DND-41 (cell line): ENCODE measurements at regions not wholly inside any gene's neighbourhood (a gene's known extent, or its start where the extent isn't known, plus 50 kb on each side); places are given as distances from the start of the nearest gene placed in this dataset.

Experiments used
- ATAC-seq: fragments of 200-7000 bp; cut with Tn5 transposase; 3 replicates; pipeline ENCODE4 v1.9.1; 2021; ENCODE audit warnings: low read depth; ENCODE audit not compliant: insufficient read depth
- DNase-seq: peaks from one replicate; pipeline ENCODE4 v3.0.0-alpha.2; 2020
- H2AFZ ChIP-seq: 2 replicates; pipeline ENCODE4 v1.6.0; 2012; ENCODE audit warnings: low read depth, low read length
- H3K27ac ChIP-seq: 2 replicates; pipeline ENCODE4 v1.5.1; 2012; ENCODE audit warnings: low read length, inconsistent platforms
- H3K27me3 ChIP-seq: fragments of 200-600 bp; sonication (generic); 2 replicates; pipeline ENCODE4 v1.6.0; 2012; ENCODE audit warnings: low read length, mild to moderate bottlenecking, inconsistent platforms; ENCODE audit not compliant: insufficient read depth, poor library complexity
- H3K36me3 ChIP-seq: 2 replicates; pipeline ENCODE4 v1.5.1; 2012; ENCODE audit warnings: low read length, inconsistent platforms; ENCODE audit not compliant: insufficient read depth
- H3K4me1 ChIP-seq: 2 replicates; pipeline ENCODE4 v1.5.1; 2012; ENCODE audit warnings: mild to moderate bottlenecking, low read length; ENCODE audit not compliant: insufficient read depth
- H3K4me2 ChIP-seq: 2 replicates; pipeline ENCODE4 v1.6.0; 2012; ENCODE audit warnings: mild to moderate bottlenecking, moderate library complexity, low read length, inconsistent platforms; ENCODE audit not compliant: insufficient read depth
- H3K4me3 ChIP-seq, 2 experiments: fragments of 200-600 bp in 1 of 2; shearing (Covaris generic) in 1 of 2; 2 replicates each; pipeline ENCODE4 v1.5.1; 2012 to 2016; ENCODE audit warnings: inconsistent platforms in 2 of 2, low read length in 2 of 2, mild to moderate bottlenecking in 2 of 2, low read depth in 1 of 2, moderate library complexity in 1 of 2
- H3K79me2 ChIP-seq: 2 replicates; pipeline ENCODE4 v1.6.0; 2012; ENCODE audit warnings: low read length, inconsistent platforms; ENCODE audit not compliant: insufficient read depth
- H3K9ac ChIP-seq: 2 replicates; pipeline ENCODE4 v1.6.0; 2012; ENCODE audit warnings: low read depth, mild to moderate bottlenecking, inconsistent platforms, low read length, moderate library complexity
- H3K9me3 ChIP-seq: 2 replicates; pipeline ENCODE4 v1.5.1; 2012; ENCODE audit warnings: low read length, moderate library complexity, mild to moderate bottlenecking, inconsistent platforms; ENCODE audit not compliant: insufficient read depth, severe bottlenecking
- H4K20me1 ChIP-seq: 2 replicates; pipeline ENCODE4 v1.6.0; 2012; ENCODE audit warnings: low read length; ENCODE audit not compliant: insufficient read depth
- CTCF ChIP-seq: IDR thresholded peaks from 2 replicates; pipeline ENCODE4 v1.5.1; 2012; ENCODE audit warnings: borderline replicate concordance, low read length, moderate library complexity, mild to moderate bottlenecking; ENCODE audit not compliant: poor library complexity, severe bottlenecking; ENCODE audit errors: extremely low read depth
- EZH2 ChIP-seq: IDR thresholded peaks from 3 replicates; pipeline ENCODE4 v1.6.1; 2012; ENCODE audit warnings: borderline replicate concordance, low read depth, mild to moderate bottlenecking, moderate library complexity, low read length, inconsistent platforms; ENCODE audit not compliant: severe bottlenecking

GRCh38 chr3:72281551-72281950 is 496.6 kb upstream of the PROK2 start:
- Histone ChIP-seq H3K4me2 (no peak overlapping the region), H3K79me2 (no peaks in the 10 kb centered on the region), H2AFZ (no peak overlapping the region), H4K20me1 (no peaks in the 10 kb centered on the region), H3K9ac (no peak overlapping the region), H3K4me3 (no peak overlapping the region), H3K36me3 (no peaks in the 10 kb centered on the region), H3K27me3 (peaks cover 3% of the 10 kb centered on the region), H3K4me1 (no peaks in the 10 kb centered on the region), H3K9me3 (peaks cover 4% of the 10 kb centered on the region), H3K27ac (no peak overlapping the region)
- DNase-seq: no peak
- TF ChIP-seq EZH2 (no peak), CTCF (no peak)
- no peak for ATAC-seq

GRCh38 chr3:72280876-72281275 is 495.9 kb upstream of the PROK2 start:
- Histone ChIP-seq H3K4me1 (no peaks in the 10 kb centered on the region), H3K4me2 (no peak overlapping the region), H3K9ac (no peak overlapping the region), H3K27ac (no peak overlapping the region), H3K9me3 (peaks cover 4% of the 10 kb centered on the region), H4K20me1 (no peaks in the 10 kb centered on the region), H2AFZ (no peak overlapping the region), H3K36me3 (no peaks in the 10 kb centered on the region), H3K4me3 (no peak overlapping the region), H3K27me3 (no peaks in the 10 kb centered on the region), H3K79me2 (no peaks in the 10 kb centered on the region)
- TF ChIP-seq EZH2 (no peak), CTCF (no peak)
- ATAC-seq: no peak
- DNase-seq: no peak

- Histone ChIP-seq H4K20me1 (no peaks in the 10 kb centered on the region), H3K36me3 (no peaks in the 10 kb centered on the region), H3K9ac (no peak overlapping the region), H3K4me2 (no peak overlapping the region), H2AFZ (no peak overlapping the region), H3K79me2 (no peaks in the 10 kb centered on the region), H3K9me3 (peaks cover 4% of the 10 kb centered on the region), H3K4me3 (no peak overlapping the region), H3K4me1 (no peaks in the 10 kb centered on the region), H3K27me3 (no peaks in the 10 kb centered on the region), H3K27ac (no peak overlapping the region)
- TF ChIP-seq CTCF: no peak
- DNase-seq (no peak), ATAC-seq (no peak)
These were observed 494.7 kb upstream of the PROK2 start for GRCh38 chr3:72279631-72280041.

GRCh38 chr3:72279068-72279604 is 494.2 kb upstream of the PROK2 start:
- no peak for DNase-seq
- no peak overlapping the region for H3K9ac ChIP-seq
- no peak for TF ChIP-seq CTCF
- no peak for TF ChIP-seq EZH2
- no peak overlapping the region for H2AFZ ChIP-seq
- H3K79me2 ChIP-seq: no peaks in the 10 kb centered on the region
- no peaks in the 10 kb centered on the region for H3K36me3 ChIP-seq
- no peak overlapping the region for H3K4me2 ChIP-seq
- H4K20me1 ChIP-seq: no peaks in the 10 kb centered on the region
- H3K27ac ChIP-seq: no peak overlapping the region
- H3K27me3 ChIP-seq: no peaks in the 10 kb centered on the region
- H3K4me3 ChIP-seq: no peak overlapping the region
- H3K9me3 ChIP-seq: peaks cover 4% of the 10 kb centered on the region
- no peak for ATAC-seq
- H3K4me1 ChIP-seq: no peaks in the 10 kb centered on the region
